OCI-LY7 (cell line): ENCODE measurements at regions not wholly inside any gene's neighbourhood (a gene's known extent, or its start where the extent isn't known, plus 50 kb on each side); places are given as distances from the start of the nearest gene placed in this dataset.
A peak's percentile ranks its signal among the peaks of the same experiment; 100 is the strongest.

Experiments used
- CTCF ChIP-seq: fragments of 200-600 bp; sonication (generic); conservative IDR thresholded peaks from 2 replicates; pipeline ENCODE4 v1.5.1; 2014; ENCODE audit warnings: mild to moderate bottlenecking, antibody characterized with exemption, low read length, moderate library complexity, mixed read lengths
- EZH2phosphoT487 ChIP-seq: fragments of 200-600 bp; sonication (generic); IDR thresholded peaks from 2 replicates; pipeline ENCODE4 v1.6.1; 2018; ENCODE audit warnings: low read depth, borderline replicate concordance, mild to moderate bottlenecking, mixed run types, antibody characterized with exemption, low read length, moderate library complexity, mixed read lengths

- TF ChIP-seq CTCF (peak; percentile 81), EZH2phosphoT487 (no peak)
These were observed 136.8 kb upstream of the ID2 start for GRCh38 chr2:8544786-8545694.
